C4-2B (cell line): ENCODE measurements at regions not wholly inside any gene's neighbourhood (a gene's known extent, or its start where the extent isn't known, plus 50 kb on each side); places are given as distances from the start of the nearest gene placed in this dataset.

Source experiments
- H3K27ac ChIP-seq: fragments of 450-650 bp; 2 replicates; pipeline ENCODE4 v1.5.1; 2017
- CTCF ChIP-seq: fragments of 450-650 bp; conservative IDR thresholded peaks from 2 replicates; pipeline ENCODE4 v1.5.1; 2017; ENCODE audit warnings: mild to moderate bottlenecking
- ZFX ChIP-seq: fragments of 450-650 bp; IDR thresholded peaks from 2 replicates; pipeline ENCODE4 v1.6.1; 2017

- H3K27ac ChIP-seq = no peak overlapping the region
- no peak for TF ChIP-seq CTCF
- no peak for TF ChIP-seq ZFX
These were observed 205.1 kb upstream of the TNP1 start for GRCh38 chr2:217065012-217065290.

- TF ChIP-seq CTCF (no peak), ZFX (no peak)
- no peak overlapping the region for H3K27ac ChIP-seq
These were observed 204.6 kb upstream of the TNP1 start for GRCh38 chr2:217064234-217065011.

GRCh38 chr2:217063238-217063755, 203.4 kb upstream of the TNP1 start:
- TF ChIP-seq ZFX (no peak), CTCF (no peak)
- H3K27ac ChIP-seq = no peak overlapping the region

GRCh38 chr2:217062768-217063167, 202.9 kb upstream of the TNP1 start:
- no peak for TF ChIP-seq CTCF
- no peak for TF ChIP-seq ZFX
- no peak overlapping the region for H3K27ac ChIP-seq

GRCh38 chr2:217061916-217062505, 202.1 kb upstream of the TNP1 start:
- H3K27ac ChIP-seq = no peak overlapping the region
- TF ChIP-seq ZFX = no peak
- no peak for TF ChIP-seq CTCF

GRCh38 chr2:217060951-217061547, 201.2 kb upstream of the TNP1 start:
- TF ChIP-seq ZFX (no peak), CTCF (no peak)
- H3K27ac ChIP-seq = no peak overlapping the region

GRCh38 chr2:217060516-217060915, 200.7 kb upstream of the TNP1 start:
- H3K27ac ChIP-seq = no peak overlapping the region
- TF ChIP-seq ZFX (no peak), CTCF (no peak)
